HG03558 (cell line): ENCODE measurements at regions not wholly inside any gene's neighbourhood (a gene's known extent, or its start where the extent isn't known, plus 50 kb on each side); places are given as distances from the start of the nearest gene placed in this dataset.
"Not testable (repeated sequence)": the region's sequence is repeated elsewhere in the genome, so short reads cannot be mapped to it uniquely, and the experiment has no call there.

ENCODE experiments used
- ATAC-seq: cut with Tn5 transposase; IDR thresholded peaks from one replicate; pipeline ENCODE4 v1.9.1; 2021; ENCODE audit warnings: moderate number of reproducible peaks; ENCODE audit not compliant: unreplicated experiment; ENCODE audit errors: extremely low read depth

DNA sequence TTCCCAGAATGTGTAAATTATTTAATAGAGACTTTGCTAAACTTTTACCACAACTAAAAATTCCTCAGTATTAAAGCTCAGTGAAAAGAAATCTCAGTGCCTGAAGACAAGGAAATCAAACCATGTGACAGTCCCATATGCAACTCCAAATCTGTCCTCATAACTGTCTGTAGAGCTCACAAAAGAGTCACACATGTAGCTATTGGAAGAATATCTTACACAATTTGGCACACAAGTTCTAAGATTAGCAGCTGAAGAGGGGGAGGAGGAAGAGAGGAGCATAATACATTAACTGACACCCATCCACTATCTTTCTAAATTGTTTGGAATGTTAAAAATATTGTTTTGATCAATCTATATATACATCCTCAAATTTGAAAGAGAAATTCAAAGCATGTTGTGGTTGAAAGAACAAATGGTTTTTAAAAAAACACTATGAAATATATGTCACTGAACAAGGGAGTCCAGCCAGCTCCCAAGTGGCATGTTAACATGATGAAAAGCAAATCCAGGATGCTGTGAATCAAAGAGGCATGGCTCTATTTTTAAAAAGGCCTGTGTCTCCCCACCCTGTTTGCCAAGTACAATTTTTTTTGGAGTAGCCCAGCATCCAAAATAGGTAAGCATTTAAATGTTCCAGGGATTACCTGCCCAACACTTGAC lies 126.3 kb upstream of the NANOGP8 start:
- no peak for ATAC-seq

DNA sequence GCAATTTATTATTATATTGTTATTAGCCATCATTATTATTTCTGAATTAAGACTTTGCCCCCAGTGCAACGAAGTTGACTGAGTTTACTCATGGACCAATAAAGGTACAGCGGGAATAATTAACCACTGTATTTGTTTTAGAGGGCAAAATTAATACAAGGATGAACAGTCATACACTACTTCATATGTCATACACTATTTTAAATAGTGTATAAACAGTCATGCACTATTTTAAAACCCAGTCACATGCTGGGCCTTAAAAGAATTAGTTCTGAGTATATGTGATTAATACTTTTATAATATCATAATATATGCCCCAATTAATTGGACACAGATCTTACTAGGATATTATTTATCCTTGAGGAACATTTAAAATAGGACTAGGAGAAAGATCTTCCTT lies 125.3 kb upstream of the NANOGP8 start:
- no peak for ATAC-seq

DNA sequence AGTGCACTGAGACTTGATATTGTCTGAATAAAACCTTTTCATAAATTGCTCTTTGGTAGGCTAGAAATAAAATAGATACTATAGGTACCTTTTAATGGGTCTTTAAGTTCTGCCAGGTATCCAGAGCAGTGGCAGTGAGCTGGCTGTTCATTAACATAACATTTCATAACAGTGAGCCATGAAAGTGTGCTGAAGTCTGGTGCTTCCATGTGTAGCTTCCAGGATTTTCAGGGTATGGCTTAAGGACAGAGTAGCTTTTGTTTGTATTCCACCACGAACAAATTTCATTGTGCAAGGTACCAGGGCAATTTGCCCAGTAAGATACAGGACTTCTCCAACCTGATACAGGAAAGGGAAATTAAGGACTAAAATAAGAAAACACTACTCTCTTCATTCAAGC lies 124.7 kb upstream of the NANOGP8 start:
- no peak for ATAC-seq

DNA sequence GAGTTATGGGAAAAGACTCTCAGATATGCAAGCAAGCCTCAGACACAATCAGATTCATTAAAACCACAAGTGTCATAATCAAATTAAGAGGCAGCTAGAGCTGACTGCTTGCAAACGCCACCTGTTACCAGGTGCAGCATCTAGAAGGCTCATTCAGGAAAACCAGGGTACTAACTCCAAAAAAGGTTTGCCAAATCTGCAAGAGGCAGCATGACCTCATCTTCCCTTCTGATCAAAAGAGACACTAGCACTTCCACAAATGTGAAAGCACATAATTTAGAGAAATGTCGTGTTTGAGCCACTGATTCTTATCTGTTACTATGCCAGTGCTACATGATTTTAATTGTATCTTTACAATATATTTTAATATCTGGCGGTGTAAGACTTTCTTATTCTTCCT lies 123.3 kb upstream of the NANOGP8 start:
- no peak for ATAC-seq

DNA sequence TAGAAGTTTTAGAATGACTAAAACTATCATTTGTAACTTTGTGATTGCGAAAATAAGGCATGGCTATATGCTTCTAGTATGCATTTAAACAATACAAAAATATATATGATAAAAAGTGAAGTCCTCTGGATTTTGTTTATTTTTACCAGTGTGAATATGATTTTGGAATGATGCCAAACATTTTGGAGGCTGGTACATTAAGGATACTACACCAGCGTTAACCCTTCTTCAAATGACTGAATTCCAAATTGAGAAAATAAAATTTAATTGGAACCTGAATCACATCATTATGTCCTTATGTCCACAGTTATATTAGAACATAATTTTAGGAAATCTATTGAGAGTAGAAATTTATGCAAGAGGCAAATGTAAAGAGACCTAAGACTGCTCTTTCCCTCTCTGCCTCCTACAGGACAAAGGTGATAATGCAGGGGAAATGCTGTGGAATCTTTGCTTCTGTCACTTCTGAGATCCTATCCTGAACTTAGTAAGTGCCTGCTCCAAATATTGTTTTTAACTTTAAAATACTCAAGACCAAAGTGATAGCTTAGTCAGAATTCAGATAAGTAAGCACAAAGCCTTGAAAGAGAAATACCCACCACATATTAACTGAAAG lies 121.1 kb upstream of the NANOGP8 start:
- no peak for ATAC-seq

DNA sequence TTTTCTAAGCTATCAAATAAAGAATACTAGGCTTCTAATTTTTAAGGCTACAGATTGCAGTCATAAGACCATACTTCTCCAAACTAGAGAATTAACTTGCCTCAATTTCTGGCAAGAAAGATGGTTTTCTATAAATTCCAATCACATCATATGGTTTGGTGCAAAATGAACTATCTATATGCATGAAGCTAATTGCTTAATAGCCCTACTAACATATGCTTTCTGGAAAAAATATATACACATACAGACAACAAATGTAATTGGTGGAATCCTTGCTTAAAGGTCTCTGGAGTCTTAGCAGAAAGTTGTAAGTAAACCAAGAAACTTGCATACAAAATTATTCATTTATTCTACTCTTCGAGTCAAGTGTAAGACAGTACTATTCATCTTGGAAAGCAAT lies 113.1 kb upstream of the NANOGP8 start:
- ATAC-seq, result no peak

DNA sequence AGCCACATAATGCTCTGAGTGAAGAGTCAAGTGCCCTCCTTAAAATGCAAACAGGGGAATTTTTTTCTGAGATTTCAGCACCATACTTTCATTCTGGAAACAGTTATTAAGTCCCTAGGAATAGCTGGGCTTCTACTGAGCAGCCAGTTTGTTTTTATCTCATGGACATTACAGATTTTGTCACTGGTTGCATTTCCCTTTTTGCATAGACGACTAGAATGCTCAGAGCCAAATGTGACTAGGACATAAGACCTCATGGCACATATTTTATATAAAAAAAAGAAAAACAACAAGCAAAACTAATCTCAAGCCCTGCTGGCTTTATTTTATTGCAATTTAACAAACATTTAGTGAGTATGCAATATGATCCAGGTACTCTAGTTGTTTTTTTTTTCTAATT lies 112.7 kb upstream of the NANOGP8 start:
- no peak for ATAC-seq

DNA sequence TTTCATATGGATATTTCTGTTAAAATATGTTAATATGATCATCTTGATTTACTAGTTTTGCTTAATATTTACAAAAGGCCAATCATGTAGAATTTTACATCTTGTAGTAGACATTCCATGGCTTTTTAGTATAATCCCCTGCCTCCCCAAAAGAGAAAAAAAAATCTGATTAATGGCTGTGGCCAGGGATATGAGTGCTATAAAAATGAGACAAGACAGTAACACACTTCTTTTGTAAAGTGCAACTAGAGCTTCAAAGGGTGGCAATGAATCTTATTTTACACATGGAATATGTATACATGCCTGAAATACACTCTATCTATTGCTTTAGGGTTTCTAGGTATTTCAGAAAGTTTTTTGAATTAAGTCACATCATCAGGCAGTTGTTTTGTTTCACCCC lies 112.2 kb upstream of the NANOGP8 start:
- no peak for ATAC-seq

DNA sequence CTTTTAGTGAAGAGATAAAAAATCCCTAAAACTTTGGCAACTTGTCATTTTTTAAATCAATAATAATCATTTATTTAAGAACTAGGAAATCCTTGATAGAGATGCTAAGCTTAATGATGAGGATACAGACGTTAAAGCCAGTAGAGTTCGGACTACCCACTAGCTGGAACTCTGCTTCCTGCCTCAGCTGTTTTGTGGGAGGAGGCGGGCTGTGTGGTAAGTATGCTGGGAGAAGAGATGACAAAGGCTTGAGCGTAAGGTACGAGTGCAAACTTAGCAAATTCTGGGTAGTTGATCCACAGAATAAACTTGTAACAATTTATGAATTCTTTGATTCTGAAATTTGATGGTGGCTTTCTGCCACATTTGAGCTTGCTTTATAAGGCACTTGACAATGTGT lies 111.2 kb upstream of the NANOGP8 start:
- ATAC-seq, result no peak

DNA sequence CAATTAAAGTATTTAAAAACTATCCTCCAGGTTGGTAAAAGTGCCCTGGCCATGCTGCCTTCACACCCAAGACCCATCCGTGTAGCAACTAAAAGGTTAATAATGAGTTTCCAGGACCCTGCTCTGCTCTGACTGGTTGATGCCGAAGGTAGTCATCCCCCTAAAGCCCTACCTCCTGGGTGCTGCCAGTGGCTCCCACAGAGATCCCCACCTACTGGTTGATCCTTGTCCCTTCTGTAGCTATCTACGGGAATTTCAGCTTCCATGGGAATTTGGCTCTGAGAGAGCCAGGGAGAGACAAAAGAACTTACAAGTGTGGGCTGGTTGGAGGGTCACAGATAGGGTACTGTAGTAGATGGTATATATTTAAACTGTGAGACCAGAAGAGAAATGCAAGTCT lies 110.6 kb upstream of the NANOGP8 start:
- ATAC-seq, result no peak

DNA sequence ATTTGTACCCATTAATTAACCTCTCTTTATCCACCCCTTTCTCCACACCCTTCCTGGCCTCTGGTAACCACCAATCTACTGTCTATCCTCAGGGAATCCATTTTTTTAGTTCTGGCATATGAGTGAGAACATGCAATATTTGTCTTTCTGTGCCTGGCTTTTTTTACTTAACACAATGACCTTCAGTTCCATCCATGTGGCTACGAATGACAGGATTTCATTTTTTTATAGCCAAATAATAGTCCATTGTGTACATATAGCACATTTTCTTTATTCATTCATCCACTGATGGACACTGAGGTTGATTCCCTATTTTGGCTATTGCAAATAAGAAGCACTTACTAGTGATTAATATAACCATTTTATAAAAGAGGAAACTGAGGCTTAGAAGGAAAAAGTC lies 109.9 kb upstream of the NANOGP8 start:
- no peak for ATAC-seq

DNA sequence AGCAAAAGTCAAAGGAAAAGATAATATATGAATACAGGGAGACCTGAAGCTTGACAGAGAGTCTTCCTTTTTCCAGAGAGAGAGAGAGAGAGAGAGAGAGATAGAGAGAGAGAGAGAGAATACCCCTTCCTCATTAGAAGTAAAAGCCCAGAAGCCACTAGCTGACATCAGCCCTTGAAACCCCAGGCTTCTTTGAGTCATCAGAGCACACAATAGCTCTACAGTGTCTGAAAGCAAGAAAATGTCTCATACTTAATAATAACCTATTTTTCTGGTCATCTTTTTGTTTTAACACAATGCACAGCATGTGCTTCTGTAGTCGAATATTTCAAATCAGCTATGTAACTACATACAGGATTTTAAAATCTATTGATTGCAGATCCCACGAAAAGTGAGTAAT lies 109.2 kb upstream of the NANOGP8 start:
- ATAC-seq, result no peak

DNA sequence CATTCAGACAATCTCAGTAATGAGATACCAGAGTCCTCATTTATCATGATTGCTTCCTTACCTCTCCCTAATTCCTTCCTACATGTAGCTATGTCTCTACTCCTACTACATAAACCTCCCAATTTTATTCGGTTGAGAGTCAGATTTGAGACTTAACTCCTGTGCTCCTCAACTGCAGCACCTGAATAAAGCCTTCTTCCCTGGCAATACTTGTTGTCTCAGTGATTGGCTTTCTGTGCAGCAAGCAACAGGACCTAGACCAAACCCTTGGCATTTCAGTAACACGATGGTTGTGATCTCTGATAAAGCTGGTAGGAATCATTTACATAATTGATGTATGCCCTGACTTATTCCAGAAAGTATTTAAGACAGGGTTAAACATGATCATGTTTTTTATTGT lies 106.7 kb upstream of the NANOGP8 start:
- no peak for ATAC-seq

DNA sequence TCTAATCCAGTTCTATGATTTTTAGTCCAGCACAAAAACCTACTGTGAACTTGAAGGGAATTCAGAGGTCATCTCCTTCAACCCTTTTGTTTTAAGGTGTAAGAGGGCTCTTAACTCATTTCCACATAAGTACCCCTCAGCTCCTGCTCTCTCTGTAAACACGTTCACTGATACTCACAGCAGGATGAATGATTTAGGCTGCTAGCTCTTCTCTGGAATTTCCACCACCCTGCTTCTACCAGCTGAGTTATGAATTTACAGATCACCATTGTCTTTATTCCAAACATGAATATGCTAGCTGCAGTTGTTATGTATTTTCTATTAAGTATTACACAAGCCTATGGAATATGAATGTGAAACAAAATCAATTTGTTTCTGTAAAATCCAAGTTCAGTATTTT lies 101.3 kb upstream of the NANOGP8 start:
- ATAC-seq, result no peak

DNA sequence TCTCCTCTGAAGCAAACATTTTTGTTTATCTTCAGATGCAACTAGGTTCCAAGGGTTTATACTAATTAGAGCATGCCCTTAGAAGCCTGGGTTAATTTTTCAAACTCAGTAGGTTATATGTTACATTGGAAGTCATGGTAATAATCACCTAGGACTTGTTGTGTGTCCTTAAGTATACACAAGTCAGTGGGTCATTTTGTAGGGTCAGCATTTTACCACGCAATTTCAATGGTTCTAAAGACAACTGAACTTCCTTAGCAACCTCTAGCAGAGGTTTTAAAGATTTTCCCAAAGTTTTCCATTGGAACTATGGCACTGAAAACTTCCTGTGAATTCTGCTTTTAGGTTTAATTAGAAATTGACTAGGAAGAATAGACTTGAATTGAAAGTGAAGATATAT lies 99.6 kb upstream of the NANOGP8 start:
- no peak for ATAC-seq

DNA sequence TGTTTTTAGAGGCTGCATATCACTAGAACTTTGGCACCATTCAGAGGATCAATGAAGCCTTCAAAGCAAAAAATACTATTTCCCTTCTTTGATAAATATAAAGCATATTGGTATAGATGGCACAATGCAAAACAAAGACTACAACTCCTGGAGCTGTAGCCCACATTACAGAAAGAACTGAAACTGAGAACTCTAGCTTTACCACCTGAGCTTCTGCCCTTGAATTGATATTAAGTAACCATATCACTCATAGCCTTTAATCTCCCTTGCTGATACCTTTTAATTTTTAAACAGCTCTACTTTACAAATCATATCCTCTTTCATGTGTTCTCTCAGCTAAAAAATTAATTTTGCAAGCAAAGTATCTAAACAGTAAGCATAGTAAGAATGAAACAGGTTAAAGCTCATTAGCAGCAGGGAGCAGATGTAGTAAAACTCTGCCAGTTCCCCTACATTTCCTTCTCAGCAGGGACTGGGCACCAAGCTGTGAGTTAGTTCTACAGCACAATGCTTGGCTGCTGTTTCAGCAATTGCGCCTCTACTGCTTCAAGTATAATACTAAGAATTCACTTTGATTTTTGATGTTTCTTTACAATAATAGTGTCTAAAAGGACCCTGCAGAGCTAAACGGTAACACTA lies 97.9 kb upstream of the NANOGP8 start:
- ATAC-seq, result peak; percentile 51

DNA sequence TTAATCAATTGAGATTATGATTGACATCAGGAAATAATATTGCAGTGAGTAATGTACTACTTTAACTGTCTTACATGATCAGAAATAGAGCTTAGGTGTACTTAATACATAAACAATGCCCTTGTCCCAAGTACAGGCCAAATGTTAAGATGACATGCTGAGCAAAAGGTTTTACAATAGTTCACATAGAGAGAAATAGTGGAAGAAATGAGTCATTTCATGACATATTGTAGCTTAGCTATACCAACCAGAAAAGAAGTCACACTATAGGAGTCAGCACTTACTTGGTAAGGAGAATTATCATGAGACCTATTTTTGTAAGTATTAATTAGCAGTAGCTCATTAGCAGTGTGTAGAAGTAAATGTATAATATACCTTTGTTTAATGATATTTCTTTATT lies 96.4 kb upstream of the NANOGP8 start:
- ATAC-seq, result peak; percentile 67

DNA sequence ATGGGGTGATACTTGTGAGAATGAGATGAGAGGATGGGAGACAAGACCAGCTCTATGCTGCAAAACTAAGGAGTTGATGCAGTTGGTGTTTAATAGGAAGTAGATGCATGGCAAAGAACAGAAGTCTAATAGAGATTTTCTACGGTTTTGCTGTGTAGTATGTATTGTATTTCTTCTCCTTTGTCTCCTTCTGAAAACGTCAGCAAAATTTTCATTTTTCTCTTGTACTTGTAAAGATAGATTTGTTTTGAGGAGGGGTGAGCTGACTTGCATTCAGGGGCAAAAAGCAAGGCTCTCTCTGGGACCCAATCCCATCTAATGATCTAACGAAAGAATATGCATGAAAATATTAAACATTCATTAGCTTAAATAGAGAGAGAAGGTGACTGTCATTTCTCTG lies 94.6 kb upstream of the NANOGP8 start:
- ATAC-seq, result no peak

DNA sequence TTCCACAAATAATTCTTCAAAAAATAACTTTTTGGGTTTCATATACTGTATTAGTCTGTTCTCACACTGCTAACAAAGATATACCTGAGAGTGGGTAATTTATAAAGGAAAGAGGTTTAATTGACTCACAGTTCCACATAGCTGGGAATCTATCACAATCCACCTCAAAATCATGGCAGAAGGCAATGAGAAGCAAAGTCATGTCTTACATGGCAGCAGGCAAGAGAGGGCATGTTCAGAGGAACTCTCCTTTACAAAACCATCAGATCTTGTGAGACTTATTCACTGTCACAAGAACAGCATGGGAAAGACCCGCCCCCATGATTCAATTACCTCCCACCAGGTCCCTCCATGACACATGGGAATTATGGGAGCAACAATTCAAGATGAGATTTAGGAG lies 93.1 kb upstream of the NANOGP8 start:
- not testable (repeated sequence) for ATAC-seq

DNA sequence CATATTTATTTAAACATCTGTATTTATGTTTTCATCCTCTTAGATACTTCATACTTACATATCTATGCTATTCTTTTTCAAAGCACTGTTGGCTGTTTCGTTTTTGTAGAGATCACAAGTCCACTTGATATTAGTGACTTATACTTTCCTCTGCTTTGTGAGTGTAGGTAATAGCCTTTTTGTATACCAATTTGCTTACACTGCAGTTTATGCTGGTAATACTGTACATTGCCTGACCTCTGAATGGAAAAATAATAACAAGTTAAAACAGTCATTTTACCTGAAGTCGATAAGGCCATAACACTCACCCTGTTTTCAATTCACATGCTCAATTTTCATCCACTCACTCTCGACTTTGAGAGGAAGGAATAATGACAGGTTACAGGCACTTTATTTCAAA lies 89.9 kb upstream of the NANOGP8 start:
- ATAC-seq, result no peak

DNA sequence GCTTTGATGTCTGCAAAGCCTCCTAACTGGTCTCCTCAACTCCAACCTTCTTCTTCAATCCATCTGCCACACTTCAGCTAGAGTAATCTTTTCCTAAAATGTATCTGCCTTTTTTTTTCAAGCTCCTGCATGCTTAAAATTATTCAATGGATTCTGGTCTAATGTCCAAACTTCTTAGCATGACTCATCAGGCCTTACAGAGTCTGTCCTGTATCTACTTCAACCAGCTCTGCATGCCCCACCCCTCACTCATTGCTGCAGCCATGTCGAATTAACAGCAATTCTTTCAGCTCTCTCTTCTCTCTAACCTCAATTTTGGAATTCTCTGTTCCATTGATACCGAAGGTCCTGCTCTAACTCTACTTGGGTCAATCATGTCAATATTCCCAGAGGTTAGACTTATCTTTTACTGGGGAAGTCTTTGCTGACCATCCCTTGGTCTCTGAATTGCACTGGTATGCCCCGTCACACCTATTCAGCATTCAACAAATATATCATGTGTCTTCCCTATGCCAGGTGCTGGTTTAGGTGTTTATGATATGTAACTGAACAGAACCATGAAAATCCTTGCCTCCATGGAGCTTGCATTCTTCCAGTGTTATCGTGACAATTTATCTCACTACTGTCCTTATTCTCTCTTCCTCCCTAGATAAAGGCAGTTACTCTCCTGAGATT lies 88.5 kb upstream of the NANOGP8 start:
- no peak for ATAC-seq
